Breast epithelium (tissue), 3 donors: ENCODE measurements at regions not wholly inside any gene's neighbourhood (a gene's known extent, or its start where the extent isn't known, plus 50 kb on each side); places are given as distances from the start of the nearest gene placed in this dataset.

ENCODE experiments used
- POLR2A ChIP-seq: fragments of 450-650 bp; IDR thresholded peaks from one replicate; pipeline ENCODE4 v1.6.1; 2016; ENCODE audit warnings: antibody characterized with exemption, mild to moderate bottlenecking, moderate library complexity
- TF ChIP-seq, protein P1 (sequence below), 3 donors: fragments of 450-650 bp; IDR thresholded peaks; one replicate each; pipeline ENCODE4 v1.5.1; 2016 to 2017; ENCODE audit warnings: antibody characterized with exemption in 3 of 3, mild to moderate bottlenecking in 3 of 3, moderate library complexity in 3 of 3

DNA sequence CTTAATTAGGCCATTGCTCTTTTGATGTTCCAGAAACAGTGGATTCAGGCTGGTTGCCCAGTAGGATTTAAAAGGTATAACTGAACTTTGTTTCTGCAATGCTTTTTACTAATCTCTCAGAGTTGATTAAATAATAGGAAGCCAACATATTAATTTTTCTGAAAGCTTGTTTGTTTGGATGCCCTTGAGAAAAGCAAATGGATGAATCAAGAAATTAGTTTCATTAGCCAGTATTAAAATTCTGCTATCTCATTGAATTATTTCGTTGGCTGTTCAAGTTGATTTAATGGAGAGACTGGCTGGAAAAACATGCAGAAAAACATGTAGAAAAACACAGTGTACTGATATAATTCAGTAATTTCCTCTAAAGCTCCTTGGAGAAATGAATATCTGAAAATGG lies 178.9 kb upstream of the THRB start:
- TF ChIP-seq, protein P1, sequence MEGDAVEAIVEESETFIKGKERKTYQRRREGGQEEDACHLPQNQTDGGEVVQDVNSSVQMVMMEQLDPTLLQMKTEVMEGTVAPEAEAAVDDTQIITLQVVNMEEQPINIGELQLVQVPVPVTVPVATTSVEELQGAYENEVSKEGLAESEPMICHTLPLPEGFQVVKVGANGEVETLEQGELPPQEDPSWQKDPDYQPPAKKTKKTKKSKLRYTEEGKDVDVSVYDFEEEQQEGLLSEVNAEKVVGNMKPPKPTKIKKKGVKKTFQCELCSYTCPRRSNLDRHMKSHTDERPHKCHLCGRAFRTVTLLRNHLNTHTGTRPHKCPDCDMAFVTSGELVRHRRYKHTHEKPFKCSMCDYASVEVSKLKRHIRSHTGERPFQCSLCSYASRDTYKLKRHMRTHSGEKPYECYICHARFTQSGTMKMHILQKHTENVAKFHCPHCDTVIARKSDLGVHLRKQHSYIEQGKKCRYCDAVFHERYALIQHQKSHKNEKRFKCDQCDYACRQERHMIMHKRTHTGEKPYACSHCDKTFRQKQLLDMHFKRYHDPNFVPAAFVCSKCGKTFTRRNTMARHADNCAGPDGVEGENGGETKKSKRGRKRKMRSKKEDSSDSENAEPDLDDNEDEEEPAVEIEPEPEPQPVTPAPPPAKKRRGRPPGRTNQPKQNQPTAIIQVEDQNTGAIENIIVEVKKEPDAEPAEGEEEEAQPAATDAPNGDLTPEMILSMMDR (IDR thresholded peaks at IDR 0.05): no peak
- no peak for TF ChIP-seq POLR2A
